Liver (tissue), 8 donors: ENCODE measurements at regions not wholly inside any gene's neighbourhood (a gene's known extent, or its start where the extent isn't known, plus 50 kb on each side); places are given as distances from the start of the nearest gene placed in this dataset.

Experiments
- DNase-seq: peaks from one replicate; pipeline ENCODE4 v3.0.0-alpha.2; 2017; ENCODE audit warnings: low spot score
- H3K27ac ChIP-seq, 2 donors: one replicate each; pipeline ENCODE4 v1.7.0; 2013; ENCODE audit warnings: inconsistent platforms in 2 of 2, low read length in 2 of 2, control low read depth in 1 of 2, low read depth in 1 of 2, mild to moderate bottlenecking in 1 of 2
- H3K27me3 ChIP-seq, 4 donors: one replicate each; pipeline versions ENCODE4 v1.6.1 to v1.7.0; 2013; ENCODE audit warnings: low read length in 3 of 4, inconsistent platforms in 1 of 4, mild to moderate bottlenecking in 1 of 4, moderate library complexity in 1 of 4; ENCODE audit not compliant: control insufficient read depth in 4 of 4, insufficient read depth in 4 of 4
- H3K36me3 ChIP-seq, 4 donors: one replicate each; pipeline versions ENCODE4 v1.6.1 to v1.7.0; 2013; ENCODE audit warnings: low read length in 3 of 4, mild to moderate bottlenecking in 3 of 4, low read depth in 1 of 4, moderate library complexity in 1 of 4; ENCODE audit not compliant: control insufficient read depth in 4 of 4, insufficient read depth in 3 of 4
- H3K4me1 ChIP-seq, 4 donors: one replicate each; pipeline versions ENCODE4 v1.6.1 to v1.7.0; 2013; ENCODE audit warnings: low read length in 3 of 4, mild to moderate bottlenecking in 3 of 4, moderate library complexity in 1 of 4; ENCODE audit not compliant: control insufficient read depth in 4 of 4, insufficient read depth in 4 of 4
- H3K4me3 ChIP-seq, 3 donors: one replicate each; pipeline versions ENCODE4 v1.6.1 to v1.7.0; 2013; ENCODE audit warnings: low read length in 3 of 3, control low read depth in 1 of 3, low read depth in 1 of 3, mild to moderate bottlenecking in 1 of 3
- H3K9ac ChIP-seq, 2 donors: one replicate each; pipeline ENCODE4 v1.7.0; 2013; ENCODE audit warnings: low read length in 2 of 2, mild to moderate bottlenecking in 2 of 2, moderate library complexity in 2 of 2, control low read depth in 1 of 2, low read depth in 1 of 2
- H3K9me3 ChIP-seq, 4 donors: one replicate each; pipeline versions ENCODE4 v1.6.1 to v1.7.0; 2013; ENCODE audit warnings: low read length in 3 of 4; ENCODE audit not compliant: control insufficient read depth in 4 of 4
- CTCF ChIP-seq: fragments of 150-350 bp; IDR thresholded peaks from 2 replicates; pipeline ENCODE4 v1.5.1; 2017; ENCODE audit warnings: improper control_type of control experiment, low read depth, low read length; ENCODE audit not compliant: missing input control
- EGR1 ChIP-seq, 2 donors: IDR thresholded peaks; 2 replicates each; pipeline ENCODE4 v1.6.1; 2016 to 2018; ENCODE audit warnings: antibody characterized with exemption in 2 of 2, low read depth in 2 of 2
- FOXA1 ChIP-seq: IDR thresholded peaks from 2 replicates; pipeline ENCODE4 v1.6.1; 2016; ENCODE audit warnings: antibody characterized with exemption
- FOXA2 ChIP-seq: IDR thresholded peaks from 2 replicates; pipeline ENCODE4 v1.6.1; 2016; ENCODE audit warnings: antibody characterized with exemption
- GABPA ChIP-seq, 2 donors: IDR thresholded peaks in 1 of 2; conservative IDR thresholded peaks in 1 of 2; 2 replicates each; pipeline ENCODE4 v1.6.1; 2016; ENCODE audit warnings: antibody characterized with exemption in 2 of 2, mild to moderate bottlenecking in 1 of 2, moderate library complexity in 1 of 2
- HNF4A ChIP-seq, 2 donors: conservative IDR thresholded peaks; 2 replicates each; pipeline ENCODE4 v1.6.1; 2016; ENCODE audit warnings: antibody characterized with exemption in 2 of 2, mild to moderate bottlenecking in 2 of 2
- HNF4G ChIP-seq: IDR thresholded peaks from 2 replicates; pipeline ENCODE4 v1.6.1; 2016; ENCODE audit warnings: antibody characterized with exemption
- JUND ChIP-seq, 2 donors: IDR thresholded peaks; 2 replicates each; pipeline ENCODE4 v1.6.1; 2016; ENCODE audit warnings: antibody characterized with exemption in 2 of 2
- MAX ChIP-seq: IDR thresholded peaks from 2 replicates; pipeline ENCODE4 v1.6.1; 2016; ENCODE audit warnings: antibody characterized with exemption
- NR2F2 ChIP-seq: IDR thresholded peaks from 2 replicates; pipeline ENCODE4 v1.6.1; 2016; ENCODE audit warnings: antibody characterized with exemption
- RAD21 ChIP-seq, 2 donors: IDR thresholded peaks; 2 replicates each; pipeline ENCODE4 v1.6.1; 2016; ENCODE audit warnings: antibody characterized with exemption in 2 of 2, mild to moderate bottlenecking in 2 of 2
- REST ChIP-seq: IDR thresholded peaks from 2 replicates; pipeline ENCODE4 v1.6.1; 2016; ENCODE audit warnings: antibody characterized with exemption, mild to moderate bottlenecking
- RXRA ChIP-seq, 2 donors: IDR thresholded peaks; 2 replicates each; pipeline ENCODE4 v1.6.1; 2017 to 2018; ENCODE audit warnings: antibody characterized with exemption in 2 of 2, mild to moderate bottlenecking in 1 of 2
- SP1 ChIP-seq: IDR thresholded peaks from 2 replicates; pipeline ENCODE4 v1.6.1; 2018; ENCODE audit warnings: antibody characterized with exemption, mild to moderate bottlenecking
- TAF1 ChIP-seq: conservative IDR thresholded peaks from 2 replicates; pipeline ENCODE4 v1.6.1; 2016; ENCODE audit warnings: antibody characterized with exemption, mild to moderate bottlenecking
- YY1 ChIP-seq: IDR thresholded peaks from 2 replicates; pipeline ENCODE4 v1.6.1; 2016; ENCODE audit warnings: antibody characterized with exemption, mild to moderate bottlenecking
- ZBTB33 ChIP-seq: IDR thresholded peaks from 2 replicates; pipeline ENCODE4 v1.6.1; 2016; ENCODE audit warnings: antibody characterized with exemption
- whole genome bisulfite sequencing: extraction: QIAGEN DNeasy Blood & Tissue Kit; methylation state at CpG from one replicate; pipeline ENCODE4 v1.1.7; 2013; 5-methylcytosine and 5-hydroxymethylcytosine counted together
- TF ChIP-seq, protein P1 (sequence below): IDR thresholded peaks from 2 replicates; pipeline ENCODE4 v1.6.1; 2016; ENCODE audit warnings: antibody characterized with exemption
- donor health status: healthy.
- donor health status: healthy.
- donor health status: healthy.
- donor health status: healthy.
- donor health status: healthy.

DNA sequence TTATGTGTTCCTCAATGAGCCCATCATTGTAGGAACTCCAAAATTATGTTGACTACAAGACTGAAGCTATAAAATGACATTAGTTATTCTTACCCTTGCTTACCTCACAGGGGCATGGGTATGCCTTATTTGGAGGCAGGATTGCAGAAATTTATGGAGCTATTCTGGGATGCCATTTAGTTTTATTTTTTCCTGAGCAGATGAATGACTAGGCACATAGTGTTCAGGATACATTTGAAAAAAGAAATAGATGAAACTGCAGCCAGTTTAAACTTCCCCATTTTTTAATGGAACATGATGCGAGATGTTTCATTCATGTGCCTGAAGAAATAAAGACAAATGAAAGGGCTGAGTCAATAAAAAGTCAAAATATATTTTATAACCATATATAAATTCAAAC, 399.2 kb upstream of the JAG1 start:
- Histone ChIP-seq H3K4me3 (no peak overlapping the region), H3K27ac (no peak overlapping the region), H3K27me3 (no peaks in the 10 kb centered on the region), H3K36me3 (no peaks in the 10 kb centered on the region), H3K4me1 (no peaks in the 10 kb centered on the region), H3K9ac (no peak overlapping the region), H3K9me3 (peaks cover 0 to 6% (median 1%) of the 10 kb centered on the region in 4 donors)
- no peak for DNase-seq
- WGBS: 76% methylated on average over 1 of the region's 1 CpG
- TF ChIP-seq MAX (no peak), RXRA (IDR thresholded peaks at IDR 0.05) (no peak), SP1 (no peak), FOXA2 (no peak), REST (no peak), HNF4A (conservative IDR thresholded peaks at IDR 0.05) (no peak), CTCF (no peak), NR2F2 (no peak), GABPA (IDR thresholded peaks at IDR 0.05 in 1 of 2, conservative IDR thresholded peaks at IDR 0.05 in 1 of 2) (no peak), YY1 (no peak)
- TF ChIP-seq, protein P1, sequence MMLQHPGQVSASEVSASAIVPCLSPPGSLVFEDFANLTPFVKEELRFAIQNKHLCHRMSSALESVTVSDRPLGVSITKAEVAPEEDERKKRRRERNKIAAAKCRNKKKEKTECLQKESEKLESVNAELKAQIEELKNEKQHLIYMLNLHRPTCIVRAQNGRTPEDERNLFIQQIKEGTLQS: no peak

GRCh38 chr20:11076434-11077105, 402.8 kb upstream of the JAG1 start:
- no peak for DNase-seq
- H3K27ac ChIP-seq: no peak overlapping the region
- no peak for TF ChIP-seq TAF1
- no peak for TF ChIP-seq ZBTB33
- TF ChIP-seq FOXA1: no peak
- no peak for TF ChIP-seq MAX
- TF ChIP-seq, protein P1: no peak
- TF ChIP-seq EGR1 (IDR thresholded peaks at IDR 0.05; ENCODE audit: low read depth in 2 of 2): no peak
- no peak for TF ChIP-seq RAD21 (IDR thresholded peaks at IDR 0.05)
- no peak for TF ChIP-seq GABPA (IDR thresholded peaks at IDR 0.05 in 1 of 2, conservative IDR thresholded peaks at IDR 0.05 in 1 of 2)
- no peak for TF ChIP-seq REST
- TF ChIP-seq HNF4G: no peak
- no peak for TF ChIP-seq JUND (IDR thresholded peaks at IDR 0.05)
- no peak for TF ChIP-seq HNF4A (conservative IDR thresholded peaks at IDR 0.05)
- TF ChIP-seq NR2F2: no peak
- TF ChIP-seq YY1: no peak
- no peak for TF ChIP-seq RXRA (IDR thresholded peaks at IDR 0.05)

More at GRCh38 chr20:11076434-11077105, 402.8 kb upstream of the JAG1 start:
- Histone ChIP-seq H3K27me3 (no peaks in the 10 kb centered on the region), H3K4me3 (no peak overlapping the region), H3K9ac (no peak overlapping the region), H3K9me3 (peaks cover 0 to 6% (median 1%) of the 10 kb centered on the region in 4 donors), H3K36me3 (no peaks in the 10 kb centered on the region), H3K4me1 (no peaks in the 10 kb centered on the region)
- WGBS: 76% methylated on average over 10 of the region's 10 CpGs
